HS-27A (cell line): ENCODE measurements at regions not wholly inside any gene's neighbourhood (a gene's known extent, or its start where the extent isn't known, plus 50 kb on each side); places are given as distances from the start of the nearest gene placed in this dataset.

Source experiments
- DNase-seq: peaks from one replicate; pipeline ENCODE4 v3.0.0-alpha.2; 2012; ENCODE audit warnings: low read depth, missing footprints

DNA sequence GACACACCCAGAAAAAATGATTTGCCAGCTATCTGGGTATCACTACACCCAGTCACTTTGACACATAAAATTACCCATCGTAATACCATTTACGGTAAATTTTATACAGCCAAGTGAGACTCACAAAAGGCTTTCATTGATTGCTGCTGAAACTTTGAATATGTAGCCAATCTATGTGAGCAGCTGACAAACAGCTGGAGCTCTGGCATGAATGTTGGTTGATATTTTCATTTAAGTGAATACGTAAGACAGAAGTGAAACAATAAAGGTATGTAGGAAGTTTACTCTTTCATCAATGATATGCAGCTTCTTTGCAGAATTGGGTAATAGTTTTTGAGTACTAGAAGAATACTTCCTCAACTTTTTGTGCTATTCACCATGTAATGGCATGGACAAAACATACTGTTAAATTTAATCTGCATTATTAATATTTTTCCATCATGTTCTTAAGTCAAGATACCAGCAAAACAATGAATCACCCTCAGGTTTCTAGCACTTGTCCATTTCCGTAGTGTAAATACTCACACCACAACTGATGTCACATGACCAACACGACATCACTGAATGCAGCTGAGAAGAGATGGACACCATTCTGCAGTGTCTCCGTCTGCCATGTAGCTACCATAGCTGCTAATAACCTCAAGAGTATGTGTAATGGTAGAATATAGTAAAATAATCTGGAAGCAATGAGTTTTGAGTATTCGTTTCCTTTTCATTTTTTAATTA lies 205.9 kb upstream of the HES1 start:
- DNase-seq: no peak

DNA sequence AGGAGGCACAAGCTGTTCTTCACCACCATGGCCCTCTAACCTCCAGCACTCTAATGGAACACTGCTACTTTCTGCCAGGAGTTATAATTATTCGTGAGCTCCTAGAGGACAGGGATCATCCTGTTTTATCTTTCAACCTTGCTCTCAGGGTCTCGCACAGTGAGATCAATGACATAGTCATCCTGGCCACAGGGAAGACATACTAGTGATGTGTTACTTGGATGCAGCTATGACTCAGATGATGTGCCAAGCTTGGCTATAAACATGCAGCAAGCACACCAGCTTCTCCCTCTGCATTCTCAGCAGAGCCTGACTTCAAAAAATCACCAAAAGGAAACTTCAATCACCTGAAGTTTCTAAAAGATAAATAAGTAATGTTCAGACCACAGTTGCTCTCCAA lies 203.8 kb upstream of the HES1 start:
- DNase-seq: no peak

DNA sequence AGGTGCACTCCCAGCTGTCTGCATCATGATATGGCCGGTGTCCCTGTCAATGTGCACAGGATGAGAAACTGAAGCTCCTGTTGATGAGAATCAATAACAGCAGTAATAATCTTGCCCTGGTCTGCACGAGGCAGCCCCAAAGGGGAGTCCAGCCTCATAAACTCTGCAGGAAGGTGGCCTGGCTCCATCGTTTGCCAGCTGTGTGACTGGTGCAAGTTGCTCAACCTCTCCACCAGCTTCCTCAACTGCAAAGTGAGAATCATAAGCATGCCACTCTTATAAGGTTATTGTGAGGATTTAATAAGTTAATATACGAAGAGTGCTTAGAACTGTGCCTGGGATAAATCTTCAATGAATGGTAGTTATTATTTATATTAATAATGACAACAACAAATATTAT lies 203.4 kb upstream of the HES1 start:
- DNase-seq: no peak

DNA sequence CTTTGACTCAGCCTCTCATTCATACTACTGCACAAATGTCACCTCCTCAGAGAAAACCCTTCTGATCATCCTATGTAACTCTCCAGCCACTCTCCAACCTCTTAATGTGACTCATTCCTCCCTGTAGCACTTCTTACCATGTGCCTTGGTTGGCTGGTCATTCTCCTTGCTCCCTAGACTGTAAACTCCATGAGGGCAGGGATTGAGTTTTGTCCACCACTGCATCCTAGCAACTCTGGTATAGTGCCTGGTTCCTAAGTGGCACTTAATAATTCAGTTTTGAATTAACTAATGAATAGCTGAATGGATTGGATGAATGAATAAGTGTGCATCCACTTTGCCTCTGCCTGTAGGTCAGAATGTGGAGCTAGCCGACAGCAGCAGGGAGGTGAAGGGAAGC lies 202.5 kb upstream of the HES1 start:
- DNase-seq: no peak

DNA sequence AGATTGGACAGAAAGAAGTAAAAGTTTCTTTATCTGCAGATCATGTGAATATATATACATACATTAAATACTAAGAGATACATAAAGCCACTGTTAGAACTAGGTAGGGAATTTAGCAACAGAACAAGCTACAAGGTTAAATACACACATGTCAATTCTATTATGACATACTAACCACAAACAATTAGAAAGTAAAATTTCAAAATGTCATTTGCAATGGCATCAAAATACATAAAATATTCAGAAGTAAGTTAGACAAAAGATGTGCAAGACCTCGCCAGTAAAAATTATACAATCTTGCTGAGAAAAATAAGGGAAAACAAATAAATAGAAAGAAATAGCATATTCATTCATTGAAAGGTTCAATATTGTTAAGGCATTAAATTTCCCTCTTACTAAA lies 200.0 kb upstream of the HES1 start:
- no peak for DNase-seq

DNA sequence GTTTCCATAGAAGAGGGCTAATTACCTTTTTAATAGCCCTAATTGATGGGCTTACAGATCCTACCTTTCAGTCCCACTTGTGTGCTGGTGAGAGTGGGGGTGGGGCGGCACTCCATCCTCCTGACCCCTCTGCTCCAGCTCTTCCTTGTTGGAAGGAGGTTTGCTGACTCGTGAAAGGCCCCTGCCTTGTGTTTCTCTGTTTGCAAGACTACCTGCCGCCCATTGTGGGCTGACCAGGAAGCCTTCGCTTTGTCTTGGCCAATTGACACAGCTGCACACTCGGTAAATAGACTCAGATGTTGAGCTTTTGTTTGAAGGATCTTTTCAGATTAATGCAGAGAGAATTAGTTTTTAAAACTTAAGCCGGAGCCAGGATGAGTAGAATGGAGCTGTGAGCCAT lies 197.3 kb upstream of the HES1 start:
- no peak for DNase-seq

DNA sequence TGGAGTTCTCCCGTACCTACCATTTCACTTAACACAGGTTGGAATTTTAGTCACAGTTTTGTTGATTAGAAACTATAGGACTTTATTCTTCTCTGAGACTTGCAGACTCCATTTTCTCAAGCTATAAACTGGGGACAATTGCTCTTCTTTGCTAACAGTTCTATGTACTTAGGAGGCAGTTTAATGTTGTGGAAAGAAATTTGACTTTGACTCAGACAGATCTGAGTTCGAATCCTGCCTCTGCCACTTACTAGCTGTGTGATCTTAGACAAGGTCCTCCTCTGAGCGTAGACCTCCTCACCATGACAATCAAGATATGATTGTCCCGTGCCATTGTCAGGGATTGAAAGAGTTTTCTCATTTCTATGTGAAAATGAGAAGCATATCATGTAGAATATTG lies 196.4 kb upstream of the HES1 start:
- no peak for DNase-seq

DNA sequence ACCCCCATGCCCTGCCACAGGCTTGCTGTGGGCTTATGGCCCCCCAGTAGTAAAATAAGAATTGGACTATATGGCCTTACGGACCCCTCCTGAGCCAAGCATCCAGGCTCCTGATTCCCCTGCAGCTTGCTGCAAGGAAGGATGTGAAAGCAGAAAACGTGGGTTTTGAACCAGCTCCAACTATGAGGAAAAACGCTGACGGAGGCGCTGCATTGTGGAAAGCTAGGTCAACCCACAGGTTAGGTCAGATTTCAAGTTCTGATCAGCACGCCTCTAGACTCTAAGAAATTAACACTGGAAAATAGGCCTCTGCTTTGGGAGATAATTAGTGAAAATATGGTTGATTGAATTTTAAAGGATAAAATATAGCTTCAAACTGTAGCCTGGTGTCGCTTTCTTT lies 195.4 kb upstream of the HES1 start:
- no peak for DNase-seq

DNA sequence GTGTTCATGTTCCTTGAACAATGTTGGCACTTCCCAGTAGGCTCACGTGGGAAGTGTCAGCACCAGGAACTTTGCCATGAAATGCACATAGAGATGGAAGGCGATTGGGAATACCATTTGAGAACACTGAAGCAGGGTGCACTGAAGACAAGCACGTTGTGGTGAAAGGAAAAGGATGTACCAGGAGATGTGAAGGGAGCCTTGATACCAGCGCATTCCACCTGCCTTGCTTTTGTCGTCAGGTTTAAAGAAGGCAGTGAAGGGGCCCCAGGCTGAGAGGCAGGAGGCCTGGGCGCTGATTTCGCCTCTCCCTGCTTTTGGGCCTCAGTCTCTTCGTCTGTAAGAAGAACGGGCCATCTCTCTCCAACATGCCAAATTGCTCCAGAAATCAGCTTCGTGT lies 194.5 kb upstream of the HES1 start:
- DNase-seq: no peak

DNA sequence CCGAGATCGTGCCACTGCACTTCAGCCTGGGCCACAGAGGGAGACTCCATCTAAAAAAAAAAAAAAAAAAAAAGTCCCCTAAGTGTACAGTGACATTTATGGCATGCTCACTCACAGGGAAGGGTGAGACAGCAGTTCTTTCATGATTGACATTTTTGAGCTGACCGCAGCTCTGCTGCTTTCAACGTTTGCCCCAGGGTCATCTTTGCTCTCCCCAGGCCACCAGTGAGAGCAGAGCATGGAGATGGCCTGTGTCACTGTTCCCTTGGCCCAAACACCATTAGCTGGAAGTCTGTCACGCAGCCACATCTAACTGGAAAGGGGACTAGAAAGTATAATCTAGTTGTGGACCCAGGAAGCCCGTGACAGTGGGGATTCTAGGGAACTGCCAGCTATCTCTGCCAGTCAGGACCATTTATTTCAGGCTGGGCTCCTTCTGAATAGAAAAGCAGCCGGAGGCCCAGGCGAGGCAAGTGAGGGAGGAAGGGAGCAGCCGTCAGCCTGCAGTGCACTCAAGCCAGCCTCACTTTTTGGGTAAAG lies 193.4 kb upstream of the HES1 start:
- DNase-seq: no peak

DNA sequence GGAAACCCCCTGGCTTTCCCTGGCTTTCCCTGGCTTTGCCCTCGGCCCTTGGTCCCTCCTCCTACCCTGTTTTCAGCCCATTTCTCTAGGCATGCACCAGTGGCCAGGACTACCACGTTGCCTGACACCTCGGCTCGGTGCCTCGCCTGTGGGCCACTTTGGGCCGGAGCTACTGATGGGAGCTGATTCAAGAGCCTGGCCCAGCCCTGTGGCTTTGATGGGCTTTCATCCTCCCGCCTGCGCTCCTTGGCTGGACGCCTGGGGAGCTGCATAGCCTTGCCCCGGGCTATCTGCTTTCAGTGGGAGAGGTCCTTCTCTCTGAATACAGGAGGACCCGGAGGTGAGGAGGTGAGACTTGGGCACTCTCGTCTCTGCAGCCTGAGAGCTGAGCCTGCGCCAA lies 192.7 kb upstream of the HES1 start:
- DNase-seq: no peak

DNA sequence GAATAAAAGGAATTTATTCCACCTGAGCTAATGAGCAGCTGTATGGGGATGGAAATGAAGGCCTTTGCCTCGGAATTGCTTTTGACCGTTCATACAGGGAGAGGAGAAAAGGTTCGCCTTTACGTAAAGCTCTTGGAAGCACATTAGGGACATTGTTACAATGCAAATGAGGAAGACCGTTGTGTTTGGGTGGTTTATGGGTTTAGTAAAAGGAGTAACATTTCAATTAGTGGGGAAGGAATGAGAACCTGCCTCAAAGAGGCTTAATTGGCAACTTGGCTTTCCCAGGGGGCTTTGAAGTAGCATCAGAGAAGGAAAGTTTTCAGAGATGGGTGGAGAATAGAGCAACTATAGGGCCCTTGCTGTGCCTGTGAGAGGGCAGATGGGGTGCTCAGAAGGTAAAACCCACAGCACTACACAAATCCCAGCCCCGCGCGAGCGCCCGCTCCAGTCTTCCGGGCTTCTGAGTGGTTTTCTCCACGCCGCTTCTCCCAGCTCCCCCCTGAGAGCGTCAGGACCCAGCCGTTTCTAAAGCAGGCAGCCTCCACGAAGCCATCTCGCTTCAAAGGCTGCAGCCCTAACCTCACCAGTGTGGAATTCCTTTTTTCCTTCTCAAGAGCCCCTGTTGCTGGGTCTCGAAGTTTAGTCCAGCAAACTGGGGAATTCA lies 192.0 kb upstream of the HES1 start:
- DNase-seq: no peak

DNA sequence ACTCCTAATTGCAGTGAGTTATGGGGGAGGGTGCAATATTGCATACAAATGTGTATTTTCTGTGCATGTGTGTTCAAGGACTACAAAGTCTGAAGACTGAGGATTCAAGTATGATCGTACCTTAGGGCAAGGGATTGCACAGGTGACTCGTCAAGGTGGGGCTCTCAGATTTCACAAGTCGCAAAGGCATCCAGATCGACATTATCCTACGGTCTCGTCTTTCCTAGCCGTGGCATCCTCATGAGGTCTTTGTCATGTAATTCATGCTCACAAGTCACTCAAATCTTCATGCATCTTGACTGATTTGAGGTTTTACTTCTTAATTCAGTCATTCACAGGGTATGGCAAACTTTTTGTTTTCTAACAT lies 191.4 kb upstream of the HES1 start:
- no peak for DNase-seq

DNA sequence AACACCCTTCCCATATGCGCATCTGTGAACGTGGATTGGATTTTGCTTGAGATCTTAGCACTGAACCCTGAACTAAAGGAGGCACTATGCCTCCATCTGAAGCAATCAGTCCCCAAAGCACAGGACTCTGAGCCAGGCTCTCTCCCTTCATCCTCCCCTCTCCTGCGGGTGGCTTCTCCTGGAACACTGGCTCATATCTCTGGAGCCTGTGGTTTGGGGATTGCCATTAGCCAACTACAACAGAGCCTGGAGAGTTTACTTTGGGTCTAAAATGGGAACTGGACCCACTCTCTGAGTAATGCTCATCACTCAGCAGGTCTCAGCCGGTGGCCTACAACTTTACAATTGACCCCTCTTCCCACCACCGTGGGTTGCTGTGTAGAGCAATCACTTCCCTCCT lies 190.8 kb upstream of the HES1 start:
- no peak for DNase-seq

DNA sequence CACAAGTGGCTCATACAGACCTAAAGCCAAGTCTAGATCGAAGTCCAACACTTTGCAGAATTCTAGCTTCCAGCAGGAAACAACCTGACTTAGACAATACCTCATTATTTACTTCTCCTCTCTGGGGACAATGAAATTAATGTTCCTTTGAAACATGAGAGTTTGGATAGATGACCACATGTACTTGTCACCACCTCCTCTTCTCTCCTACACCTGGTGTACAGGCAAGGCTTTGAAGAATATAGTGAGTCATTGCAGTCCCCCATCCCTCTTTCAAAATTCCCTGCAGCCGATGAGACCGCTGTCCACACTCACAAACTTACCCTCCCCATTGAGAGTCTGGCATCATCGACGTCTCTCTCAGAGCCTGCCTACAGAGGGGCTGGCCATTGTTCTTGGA lies 189.0 kb upstream of the HES1 start:
- DNase-seq: no peak

DNA sequence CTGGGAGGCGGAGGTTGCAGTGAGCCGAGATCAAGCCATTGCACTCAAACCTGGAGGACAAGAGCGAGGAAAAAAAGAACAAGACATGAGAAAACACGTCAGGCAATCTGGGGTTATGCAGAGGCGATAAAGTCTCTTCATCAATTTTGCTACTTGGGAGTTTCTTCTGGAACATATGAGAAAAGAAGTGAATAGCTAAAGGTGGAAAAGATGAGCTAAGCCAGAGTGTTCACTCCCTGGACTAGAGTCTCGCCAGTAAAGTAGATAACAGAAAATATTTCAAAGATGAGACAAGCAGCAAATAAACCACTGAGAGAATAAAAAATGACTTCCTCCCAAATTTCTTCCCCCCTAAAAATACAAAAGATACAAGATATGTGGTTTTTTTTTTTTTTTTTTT lies 188.4 kb upstream of the HES1 start:
- no peak for DNase-seq

DNA sequence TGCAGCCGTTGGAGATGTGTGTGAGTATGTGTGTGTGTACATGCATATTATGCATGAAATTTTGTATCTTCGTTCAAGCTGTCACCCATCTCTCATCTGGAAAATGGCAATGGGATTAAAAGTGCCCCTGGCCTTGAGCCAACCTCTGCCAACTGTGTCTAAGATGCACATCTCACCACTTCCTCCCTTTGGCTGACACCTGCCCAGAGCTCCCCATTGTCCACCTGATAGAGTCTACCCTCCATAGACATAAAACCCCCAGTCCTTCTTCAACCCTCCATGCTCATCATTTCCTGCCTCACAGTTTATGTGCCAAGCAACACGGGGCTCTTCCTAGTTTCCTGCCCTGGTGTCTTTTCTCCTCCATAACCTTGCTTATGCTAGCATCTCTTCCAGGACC lies 187.5 kb upstream of the HES1 start:
- no peak for DNase-seq

DNA sequence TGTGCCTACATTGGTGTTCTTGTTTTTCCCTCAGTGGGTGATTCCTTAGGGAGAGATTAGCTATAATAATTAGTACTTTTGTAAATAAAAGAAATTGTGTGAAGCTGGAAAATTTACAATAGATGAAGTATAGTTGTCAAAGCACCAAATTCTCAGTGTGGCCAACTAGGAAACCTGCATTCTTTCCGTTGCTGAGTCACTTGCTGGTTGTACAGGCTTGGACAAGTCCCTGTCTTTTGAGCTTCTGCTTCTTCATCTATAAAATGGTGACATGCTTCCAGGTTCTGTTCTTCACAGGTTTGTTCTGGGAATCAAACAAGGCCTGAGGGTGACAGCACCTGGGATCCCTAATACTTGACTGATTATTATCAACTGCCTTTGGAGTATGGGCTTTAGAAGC lies 184.1 kb upstream of the HES1 start:
- DNase-seq: no peak

DNA sequence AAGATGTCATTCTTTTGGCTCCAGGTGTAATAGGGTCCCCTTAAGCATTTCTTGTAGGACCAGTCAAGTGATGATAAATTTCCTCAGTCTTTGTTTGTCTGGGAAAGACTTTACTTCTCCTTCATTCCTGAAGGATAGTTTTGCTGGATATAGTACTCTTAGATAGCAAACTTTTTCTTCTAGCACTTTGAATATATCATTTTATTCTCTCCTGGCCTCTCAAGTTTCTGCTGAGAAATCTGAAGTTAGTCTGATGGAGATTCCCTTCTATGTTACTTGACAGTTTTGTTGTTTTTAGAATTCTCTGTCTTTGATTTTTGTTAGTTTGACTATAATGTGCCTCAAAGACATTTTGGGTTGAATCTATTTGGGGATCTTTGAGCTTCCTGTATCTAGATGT lies 181.2 kb upstream of the HES1 start:
- no peak for DNase-seq

DNA sequence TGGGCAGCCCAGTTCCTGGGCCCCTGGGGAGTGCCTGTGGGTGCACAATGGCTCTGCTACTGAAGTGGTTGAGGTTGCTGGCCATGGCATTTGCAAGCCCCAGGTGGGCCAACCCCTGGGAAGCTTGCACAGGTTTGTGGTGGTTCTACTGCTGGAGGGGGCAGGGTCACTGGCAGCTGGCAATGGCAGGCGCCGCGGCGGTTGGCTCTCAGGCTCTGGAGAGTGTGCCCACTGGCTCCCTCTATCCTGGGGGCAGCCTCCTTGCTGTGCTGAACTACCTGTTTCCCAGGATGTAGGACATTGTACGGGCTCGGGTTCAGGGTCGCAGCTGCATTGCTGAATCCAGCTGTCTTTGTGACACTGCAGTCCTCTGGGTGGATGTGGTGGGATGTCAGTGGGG lies 180.2 kb upstream of the HES1 start:
- DNase-seq: no peak

DNA sequence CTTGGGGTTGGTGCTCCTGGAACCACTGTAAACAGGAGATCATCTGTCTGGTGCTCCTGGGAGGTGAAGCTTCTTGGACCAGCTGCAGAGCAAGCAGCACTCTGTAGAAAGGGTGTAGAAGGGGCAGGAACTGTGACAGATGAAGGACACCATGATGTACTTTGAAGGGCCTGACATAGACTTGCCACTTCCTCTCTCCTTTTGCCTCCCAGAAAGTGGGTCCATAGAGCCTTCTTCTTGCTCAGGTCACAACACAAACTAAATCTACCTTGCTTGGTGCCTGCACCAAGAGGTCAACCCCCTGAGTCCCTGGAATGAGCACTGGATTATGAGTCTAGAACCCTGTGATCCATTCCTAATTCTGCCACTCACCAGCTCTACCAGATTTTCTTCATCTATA lies 176.1 kb upstream of the HES1 start:
- DNase-seq: no peak

DNA sequence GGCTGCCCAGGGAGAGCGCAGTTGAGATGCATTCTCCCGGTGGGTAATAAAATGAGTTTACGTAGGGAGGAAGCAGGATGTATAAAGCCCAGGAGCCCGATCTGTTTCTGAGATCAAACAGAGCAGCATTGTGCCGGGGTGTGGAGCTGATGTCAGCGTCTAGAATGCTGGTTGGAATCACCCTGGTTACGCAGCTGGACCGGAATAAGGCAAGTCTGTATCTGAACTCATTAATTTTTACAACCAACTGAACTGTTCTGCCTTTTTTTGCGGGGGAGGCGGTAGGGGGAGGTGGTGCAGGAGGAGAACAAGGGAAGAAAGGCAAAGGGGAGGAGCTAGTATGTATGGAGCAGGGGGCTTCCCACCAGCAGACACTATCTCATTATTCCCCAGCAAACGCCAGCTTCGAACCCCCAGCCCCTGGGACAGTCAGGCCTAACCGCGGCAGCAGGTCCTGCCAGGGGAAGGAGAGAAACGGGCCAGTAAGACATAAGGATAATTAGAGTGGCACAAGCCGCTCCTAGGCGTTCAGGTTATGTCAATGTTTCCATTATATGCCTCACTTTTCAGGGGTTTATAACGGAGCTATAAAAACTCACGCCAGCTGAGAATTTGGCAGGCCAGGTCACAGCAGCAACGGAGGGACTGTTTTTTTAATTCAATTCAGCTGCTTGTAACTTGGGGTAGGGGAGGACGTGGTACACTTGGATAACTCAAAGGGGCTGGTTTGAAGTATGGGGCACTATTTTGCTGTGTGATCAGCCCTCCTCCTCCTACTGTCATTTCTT lies 175.3 kb upstream of the HES1 start:
- no peak for DNase-seq

DNA sequence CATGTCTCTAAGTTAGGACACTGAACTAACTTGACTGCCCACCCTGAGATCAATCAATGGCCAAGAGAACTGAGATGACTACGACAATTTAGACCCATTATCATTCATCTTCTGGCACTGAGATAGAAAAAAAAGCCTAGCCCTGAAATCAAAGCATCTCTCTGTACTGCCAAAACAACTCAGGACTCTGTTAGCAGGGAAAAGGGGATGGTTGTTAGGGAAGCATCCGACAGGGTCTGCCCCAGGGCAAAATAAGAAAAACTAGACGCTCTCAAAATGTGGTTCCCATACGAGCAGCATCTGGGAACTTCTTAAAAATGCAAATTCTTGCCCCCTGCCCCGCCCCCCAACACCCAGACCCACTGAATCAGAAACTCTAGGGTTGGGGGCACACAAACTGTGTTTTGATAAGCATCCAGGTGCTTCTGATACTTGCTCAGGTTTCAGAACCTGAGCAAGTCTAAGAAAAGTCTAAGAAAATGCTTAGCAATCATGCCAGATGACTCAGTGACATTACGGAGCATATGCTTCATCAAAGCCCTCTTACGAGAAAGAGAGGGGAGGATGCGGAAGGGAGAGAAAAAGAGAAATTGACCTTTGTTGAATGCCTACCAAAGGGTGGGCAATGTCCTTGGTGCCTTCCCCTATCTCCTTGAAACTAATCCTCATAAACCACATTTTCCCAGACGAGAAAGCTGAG lies 172.8 kb upstream of the HES1 start:
- DNase-seq: no peak
